ENCODE measurements at regions not wholly inside any gene's neighbourhood (a gene's known extent, or its start where the extent isn't known, plus 50 kb on each side); places are given as distances from the start of the nearest gene placed in this dataset.

DNA sequence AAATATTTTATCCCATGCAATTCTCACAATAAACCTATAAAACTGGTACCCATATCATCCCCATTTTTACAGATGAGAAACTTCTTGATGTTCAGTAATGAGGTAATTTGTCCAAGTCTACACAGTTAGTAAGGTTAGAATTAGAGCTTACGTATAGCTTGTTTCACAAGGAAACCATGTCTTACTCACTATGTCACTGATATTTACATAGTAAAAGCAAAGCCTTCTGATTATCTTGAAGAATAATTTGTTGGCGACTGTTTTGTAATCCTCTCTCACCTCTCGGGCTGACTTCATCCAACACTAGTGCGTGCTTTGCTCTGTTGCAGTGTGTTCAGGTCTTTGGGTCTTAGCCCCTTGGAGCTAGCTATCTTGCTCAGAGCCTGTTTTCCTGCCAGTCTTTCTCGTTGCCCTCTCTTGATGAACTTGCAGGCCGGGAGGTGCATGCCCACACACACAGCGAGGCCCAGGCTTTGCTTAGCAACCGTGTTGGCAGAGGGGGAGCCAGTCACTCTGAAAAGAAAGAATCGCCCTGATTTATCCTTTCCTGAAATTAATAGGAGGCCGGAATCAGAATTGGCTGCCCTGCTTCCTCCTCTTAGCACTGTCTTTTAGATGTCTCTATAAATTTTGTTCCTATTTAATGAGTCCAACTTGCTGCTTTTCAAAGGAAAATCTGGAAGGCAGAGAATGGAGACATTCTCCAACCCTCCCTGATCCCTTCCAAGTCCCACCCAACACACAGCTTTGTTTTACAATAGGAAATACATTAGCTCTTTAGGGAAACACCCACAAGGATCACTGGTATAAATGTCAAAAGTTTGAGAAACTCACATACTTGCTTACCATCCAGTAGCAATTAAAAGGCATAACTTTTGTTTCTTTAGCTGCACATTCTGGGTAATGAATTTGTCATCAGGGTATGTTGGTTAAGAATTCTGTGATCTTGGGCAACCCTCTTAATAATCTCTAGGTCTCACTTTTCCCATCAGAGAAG lies 97.6 kb upstream of the SEC11C start:
- intact Hi-C loops (cut with DNase I), result no loop called here
- H3K27ac ChIP-seq, result peak overlapping the region in 1 of 4 donors; percentile 32

DNA sequence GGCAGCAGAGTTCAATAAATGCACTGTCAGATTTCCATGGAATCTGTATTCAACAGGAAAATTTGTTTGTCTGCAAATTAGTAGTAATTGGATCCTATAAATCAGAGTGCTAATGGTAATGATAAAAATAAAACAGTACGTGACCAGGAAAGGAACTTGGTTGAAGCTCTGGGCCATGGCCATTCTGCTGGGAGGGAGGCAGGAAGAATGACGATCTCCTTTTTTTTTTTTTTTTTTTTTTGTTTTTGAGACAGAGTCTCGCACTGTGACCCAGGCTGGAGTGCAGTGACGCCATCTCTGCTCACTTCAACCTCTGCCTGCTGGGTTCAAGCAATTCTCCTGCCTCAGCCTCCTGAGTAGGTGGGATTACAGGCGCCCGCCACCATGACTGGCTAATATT lies 94.8 kb upstream of the SEC11C start:
- DNase-seq, result no peak
- Histone ChIP-seq H3K9me3 (no peaks in the 10 kb centered on the region), H3K4me1 (peaks cover 6% of the 10 kb centered on the region), H3K27me3 (no peaks in the 10 kb centered on the region), H3K4me3 (no peak overlapping the region), H3K36me3 (replicated peaks in 1 of 2; ENCODE audit: insufficient read depth in 1 of 2, low read depth in 2 of 2) (no peaks in the 10 kb centered on the region), H3K27ac (no peak overlapping the region)
- 83 to 86% methylated on average over 6 of the region's 6 CpGs for WGBS, 2 donors
- intact Hi-C loops (cut with DNase I), result no loop called here
- no peak for ATAC-seq
- TF ChIP-seq, protein P1, sequence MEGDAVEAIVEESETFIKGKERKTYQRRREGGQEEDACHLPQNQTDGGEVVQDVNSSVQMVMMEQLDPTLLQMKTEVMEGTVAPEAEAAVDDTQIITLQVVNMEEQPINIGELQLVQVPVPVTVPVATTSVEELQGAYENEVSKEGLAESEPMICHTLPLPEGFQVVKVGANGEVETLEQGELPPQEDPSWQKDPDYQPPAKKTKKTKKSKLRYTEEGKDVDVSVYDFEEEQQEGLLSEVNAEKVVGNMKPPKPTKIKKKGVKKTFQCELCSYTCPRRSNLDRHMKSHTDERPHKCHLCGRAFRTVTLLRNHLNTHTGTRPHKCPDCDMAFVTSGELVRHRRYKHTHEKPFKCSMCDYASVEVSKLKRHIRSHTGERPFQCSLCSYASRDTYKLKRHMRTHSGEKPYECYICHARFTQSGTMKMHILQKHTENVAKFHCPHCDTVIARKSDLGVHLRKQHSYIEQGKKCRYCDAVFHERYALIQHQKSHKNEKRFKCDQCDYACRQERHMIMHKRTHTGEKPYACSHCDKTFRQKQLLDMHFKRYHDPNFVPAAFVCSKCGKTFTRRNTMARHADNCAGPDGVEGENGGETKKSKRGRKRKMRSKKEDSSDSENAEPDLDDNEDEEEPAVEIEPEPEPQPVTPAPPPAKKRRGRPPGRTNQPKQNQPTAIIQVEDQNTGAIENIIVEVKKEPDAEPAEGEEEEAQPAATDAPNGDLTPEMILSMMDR (IDR thresholded peaks at IDR 0.05), result no peak
- TF ChIP-seq POLR2A (IDR thresholded peaks at IDR 0.05), result no peak

More for the DNA sequence above, 97.6 kb upstream of the SEC11C start:
- WGBS, 2 donors, result 43 to 55% methylated on average over 10 of the region's 10 CpGs
- no peaks in the 10 kb centered on the region for H3K27me3 ChIP-seq
- H3K4me3 ChIP-seq, result no peak overlapping the region
- no peaks in the 10 kb centered on the region for H3K9me3 ChIP-seq
- no peaks in the 10 kb centered on the region for H3K36me3 ChIP-seq (replicated peaks in 1 of 2; ENCODE audit: insufficient read depth in 1 of 2, low read depth in 2 of 2)
- H3K4me1 ChIP-seq, result peaks cover 6% of the 10 kb centered on the region
- TF ChIP-seq, protein P1 (IDR thresholded peaks at IDR 0.05), result no peak
- no peak for TF ChIP-seq POLR2A (IDR thresholded peaks at IDR 0.05)
- ATAC-seq, result peak; percentile 50
- no peak for DNase-seq

DNA sequence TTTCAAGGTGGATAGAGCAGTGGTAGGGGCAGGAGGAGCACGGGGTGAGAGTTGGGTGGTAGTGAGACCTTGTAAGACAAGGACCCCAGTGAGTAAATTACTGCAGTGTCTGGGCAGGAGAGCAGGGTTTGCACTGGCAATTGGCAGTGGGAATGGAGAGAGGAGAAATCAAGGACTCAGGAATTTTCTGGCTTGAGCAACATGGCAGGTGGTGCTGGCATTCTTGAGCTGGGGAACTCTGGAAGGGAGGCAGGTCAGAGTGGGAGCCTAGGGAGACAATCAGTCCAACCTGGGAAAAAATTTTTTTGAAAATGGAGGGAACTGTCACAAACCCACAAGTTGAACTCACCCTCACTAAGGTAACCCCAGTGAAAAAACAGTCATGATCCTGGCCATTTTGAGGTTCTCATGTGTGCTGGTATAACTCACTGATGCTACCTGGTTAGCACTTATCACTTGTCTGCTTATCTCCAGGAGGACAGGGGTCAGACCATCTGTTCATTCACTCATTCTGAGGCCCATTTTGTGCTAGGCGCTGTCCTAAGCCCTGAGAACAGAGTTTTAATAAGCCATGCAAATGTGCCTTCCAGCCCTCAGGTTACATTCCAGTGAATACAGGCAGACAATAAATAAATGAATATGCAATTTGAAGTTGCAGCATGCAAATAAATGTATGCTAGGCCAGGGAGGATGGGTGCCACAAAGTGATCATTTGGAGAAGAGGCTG lies 92.2 kb upstream of the SEC11C start:
- ATAC-seq (no peak), DNase-seq (no peak)
- Histone ChIP-seq H3K4me3 (no peak overlapping the region), H3K4me1 (peaks cover 14% of the 10 kb centered on the region), H3K27ac (no peak overlapping the region), H3K9me3 (no peaks in the 10 kb centered on the region), H3K36me3 (replicated peaks in 1 of 2; ENCODE audit: insufficient read depth in 1 of 2, low read depth in 2 of 2) (no peaks in the 10 kb centered on the region), H3K27me3 (no peaks in the 10 kb centered on the region)
- 91 to 93% methylated on average over 2 of the region's 2 CpGs for WGBS, 2 donors
- TF ChIP-seq POLR2A (IDR thresholded peaks at IDR 0.05), result no peak
- TF ChIP-seq, protein P1 (IDR thresholded peaks at IDR 0.05), result no peak
- intact Hi-C loops (cut with DNase I), result no loop called here

DNA sequence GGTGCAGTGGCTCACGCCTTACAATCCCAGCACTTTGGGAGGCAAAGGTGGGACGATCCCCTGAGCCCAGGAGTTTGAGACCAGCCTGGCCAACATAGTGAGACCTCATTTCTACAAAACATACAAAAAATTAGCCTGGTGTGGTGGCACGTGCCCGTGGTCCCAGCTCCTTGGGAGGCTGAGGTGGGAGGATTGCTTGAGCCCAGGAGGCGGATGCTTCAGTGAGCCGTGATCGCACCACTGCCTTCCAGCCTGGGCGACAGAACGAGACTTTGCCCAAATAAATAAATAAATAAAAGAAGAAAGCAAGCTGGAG lies 91.7 kb upstream of the SEC11C start:
- ATAC-seq (no peak), DNase-seq (no peak)
- no peak for TF ChIP-seq POLR2A (IDR thresholded peaks at IDR 0.05)
- TF ChIP-seq, protein P1 (IDR thresholded peaks at IDR 0.05), result no peak
- intact Hi-C loops (cut with DNase I), result no loop called here
- no peaks in the 10 kb centered on the region for H3K36me3 ChIP-seq (replicated peaks in 1 of 2; ENCODE audit: insufficient read depth in 1 of 2, low read depth in 2 of 2)
- no peak overlapping the region for H3K27ac ChIP-seq
- H3K4me1 ChIP-seq, result peaks cover 19% of the 10 kb centered on the region
- no peaks in the 10 kb centered on the region for H3K9me3 ChIP-seq
- 82 to 83% methylated on average over 9 of the region's 9 CpGs for WGBS, 2 donors
- no peak overlapping the region for H3K4me3 ChIP-seq
- H3K27me3 ChIP-seq, result no peaks in the 10 kb centered on the region

Data from body of pancreas (tissue), 4 donors.